ENCODE measurements at regions not wholly inside any gene's neighbourhood (a gene's known extent, or its start where the extent isn't known, plus 50 kb on each side); places are given as distances from the start of the nearest gene placed in this dataset.

DNA sequence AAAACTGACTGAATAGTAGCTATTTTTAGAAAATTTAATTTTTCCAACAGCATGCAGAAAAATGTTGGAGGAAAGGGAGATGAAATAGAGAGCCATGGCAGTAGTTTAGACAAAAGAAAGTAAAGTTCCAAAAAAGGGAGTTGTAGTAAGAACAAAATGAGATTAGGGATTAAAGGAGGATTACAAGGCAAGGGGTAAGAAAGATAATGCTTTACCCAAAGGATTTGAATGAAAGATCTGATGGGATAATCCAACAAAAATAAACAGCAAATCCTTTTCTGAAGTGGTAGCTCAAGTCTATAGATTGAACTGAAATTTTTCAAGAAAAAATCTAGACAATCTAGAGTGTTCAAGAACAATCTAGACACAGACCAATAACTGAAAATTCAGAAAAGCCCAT is 644.3 kb upstream of the FSHR start:
- H3K9me3 Mint-ChIP-seq (ENCODE audit: unreplicated experiment), result peaks cover 17% of the 10 kb centered on the region
- H3K4me1 Mint-ChIP-seq (ENCODE audit: insufficient read depth, unreplicated experiment), result no peaks in the 10 kb centered on the region
- no TSS peak for BruUV-seq (replicated peaks)
- H3K27ac Mint-ChIP-seq (ENCODE audit: low read depth, unreplicated experiment), result no peak overlapping the region
- ChIA-PET POLR2A (no interaction called here), CTCF (interaction anchor here (0.7 kb wide), 1 partner anchor 151 kb away, joined by 3 read pairs; no protein-coding TSS in a partner anchor)
- TF ChIP-seq, protein P1, sequence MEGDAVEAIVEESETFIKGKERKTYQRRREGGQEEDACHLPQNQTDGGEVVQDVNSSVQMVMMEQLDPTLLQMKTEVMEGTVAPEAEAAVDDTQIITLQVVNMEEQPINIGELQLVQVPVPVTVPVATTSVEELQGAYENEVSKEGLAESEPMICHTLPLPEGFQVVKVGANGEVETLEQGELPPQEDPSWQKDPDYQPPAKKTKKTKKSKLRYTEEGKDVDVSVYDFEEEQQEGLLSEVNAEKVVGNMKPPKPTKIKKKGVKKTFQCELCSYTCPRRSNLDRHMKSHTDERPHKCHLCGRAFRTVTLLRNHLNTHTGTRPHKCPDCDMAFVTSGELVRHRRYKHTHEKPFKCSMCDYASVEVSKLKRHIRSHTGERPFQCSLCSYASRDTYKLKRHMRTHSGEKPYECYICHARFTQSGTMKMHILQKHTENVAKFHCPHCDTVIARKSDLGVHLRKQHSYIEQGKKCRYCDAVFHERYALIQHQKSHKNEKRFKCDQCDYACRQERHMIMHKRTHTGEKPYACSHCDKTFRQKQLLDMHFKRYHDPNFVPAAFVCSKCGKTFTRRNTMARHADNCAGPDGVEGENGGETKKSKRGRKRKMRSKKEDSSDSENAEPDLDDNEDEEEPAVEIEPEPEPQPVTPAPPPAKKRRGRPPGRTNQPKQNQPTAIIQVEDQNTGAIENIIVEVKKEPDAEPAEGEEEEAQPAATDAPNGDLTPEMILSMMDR (IDR thresholded peaks at IDR 0.05; ENCODE audit: unreplicated experiment), result no peak
- H3K4me3 Mint-ChIP-seq (ENCODE audit: unreplicated experiment), result no peak overlapping the region
- peaks cover 12% of the 10 kb centered on the region for H3K27me3 Mint-ChIP-seq (ENCODE audit: insufficient read depth, unreplicated experiment)
- no peak for DNase-seq (ENCODE audit: unreplicated experiment)
- H3K36me3 Mint-ChIP-seq (ENCODE audit: insufficient read depth, unreplicated experiment), result no peaks in the 10 kb centered on the region
- intact Hi-C loops (cut with micrococcal nuclease), result no loop called here

DNA sequence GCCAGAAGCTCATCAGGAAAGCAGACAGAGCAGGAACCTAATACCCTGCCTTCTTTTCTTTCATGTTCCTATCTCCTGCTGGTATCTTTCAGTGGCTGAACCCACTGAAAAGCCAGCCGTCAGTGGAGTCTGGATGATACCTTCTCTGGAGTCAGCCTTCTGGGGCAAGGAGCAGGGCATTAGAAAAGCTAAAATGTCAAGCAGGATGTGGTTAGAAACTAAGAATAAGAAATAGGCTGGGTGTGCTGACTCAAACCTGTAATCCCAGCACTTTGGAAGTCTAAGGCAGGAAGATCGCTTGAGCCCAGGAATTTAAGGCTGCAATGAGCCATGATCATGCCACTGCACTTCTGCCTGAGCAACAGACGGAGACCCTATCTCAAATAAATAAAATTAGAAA is 642.0 kb upstream of the FSHR start:
- Mint-ChIP-seq H3K27me3 (ENCODE audit: insufficient read depth, unreplicated experiment) (peaks cover 12% of the 10 kb centered on the region), H3K4me3 (ENCODE audit: unreplicated experiment) (no peak overlapping the region), H3K27ac (ENCODE audit: low read depth, unreplicated experiment) (no peak overlapping the region), H3K4me1 (ENCODE audit: insufficient read depth, unreplicated experiment) (no peaks in the 10 kb centered on the region), H3K36me3 (ENCODE audit: insufficient read depth, unreplicated experiment) (no peaks in the 10 kb centered on the region), H3K9me3 (ENCODE audit: unreplicated experiment) (peaks cover 10% of the 10 kb centered on the region)
- POLR2A ChIA-PET, result no interaction called here
- no TSS peak for BruUV-seq (replicated peaks)
- no peak for DNase-seq (ENCODE audit: unreplicated experiment)
- CTCF ChIA-PET, result interaction anchor here (1.3 kb wide), 1 partner anchor 9 kb away, joined by 3 read pairs; no protein-coding TSS in a partner anchor
- TF ChIP-seq, protein P1 (IDR thresholded peaks at IDR 0.05; ENCODE audit: unreplicated experiment), result no peak
- intact Hi-C loops (cut with micrococcal nuclease), result no loop called here

DNA sequence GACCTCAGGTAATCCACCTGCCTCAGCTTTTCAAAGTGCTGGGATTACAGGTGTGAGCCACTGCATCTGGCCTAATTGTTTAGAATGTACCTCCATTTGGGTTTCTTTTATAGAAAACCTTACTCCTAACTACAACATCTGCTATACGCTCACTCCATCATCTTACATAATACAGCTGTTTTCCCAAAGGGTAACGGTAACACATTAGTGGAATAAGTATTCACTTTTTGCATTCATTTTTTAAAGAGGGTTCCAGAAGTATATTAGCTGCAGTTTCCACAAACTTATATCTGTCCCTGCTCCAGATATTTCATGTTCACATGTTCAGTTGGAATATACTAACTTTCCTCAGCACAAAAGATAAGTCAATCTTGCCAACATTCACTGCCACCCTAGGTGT is 640.1 kb upstream of the FSHR start:
- no peak overlapping the region for H3K27ac Mint-ChIP-seq (ENCODE audit: low read depth, unreplicated experiment)
- TF ChIP-seq, protein P1 (IDR thresholded peaks at IDR 0.05; ENCODE audit: unreplicated experiment), result no peak
- peaks cover 10% of the 10 kb centered on the region for H3K9me3 Mint-ChIP-seq (ENCODE audit: unreplicated experiment)
- H3K36me3 Mint-ChIP-seq (ENCODE audit: insufficient read depth, unreplicated experiment), result no peaks in the 10 kb centered on the region
- POLR2A ChIA-PET, result no interaction called here
- intact Hi-C loops (cut with micrococcal nuclease), result no loop called here
- peaks cover 12% of the 10 kb centered on the region for H3K27me3 Mint-ChIP-seq (ENCODE audit: insufficient read depth, unreplicated experiment)
- DNase-seq (ENCODE audit: unreplicated experiment), result no peak
- no peaks in the 10 kb centered on the region for H3K4me1 Mint-ChIP-seq (ENCODE audit: insufficient read depth, unreplicated experiment)
- no peak overlapping the region for H3K4me3 Mint-ChIP-seq (ENCODE audit: unreplicated experiment)
- CTCF ChIA-PET, result no interaction called here
- BruUV-seq (replicated peaks), result no TSS peak

DNA sequence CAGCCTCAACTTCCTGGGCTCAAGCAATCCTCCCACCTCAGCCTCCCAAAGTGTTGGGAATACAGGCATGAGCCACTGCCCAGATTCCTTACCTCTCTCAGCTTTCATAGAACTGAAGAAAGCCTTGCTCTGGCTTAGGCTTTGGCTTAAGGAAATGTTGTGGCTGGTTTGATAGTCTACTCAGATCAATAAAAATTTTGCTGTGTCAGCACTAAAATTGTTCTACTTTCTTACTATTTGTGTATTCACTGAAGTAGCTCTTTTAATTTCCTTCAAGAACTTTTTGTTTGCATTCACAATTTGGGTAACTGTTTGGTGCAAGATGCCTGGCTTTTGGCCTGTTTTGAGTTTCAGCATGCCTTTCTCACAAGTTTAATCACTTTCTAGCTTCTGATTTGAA is 634.0 kb upstream of the FSHR start:
- intact Hi-C loops (cut with micrococcal nuclease), result no loop called here
- no TSS peak for BruUV-seq (replicated peaks)
- POLR2A ChIA-PET, result no interaction called here
- TF ChIP-seq, protein P1 (IDR thresholded peaks at IDR 0.05; ENCODE audit: unreplicated experiment), result no peak
- no peak for DNase-seq (ENCODE audit: unreplicated experiment)
- CTCF ChIA-PET, result interaction anchor here (0.7 to 1.5 kb wide), 2 partner anchors 17 to 355 kb away, joined by 3 to 5 read pairs; no protein-coding TSS in a partner anchor
- no peak overlapping the region for H3K4me3 Mint-ChIP-seq (ENCODE audit: unreplicated experiment)
- H3K27me3 Mint-ChIP-seq (ENCODE audit: insufficient read depth, unreplicated experiment), result no peaks in the 10 kb centered on the region
- no peak overlapping the region for H3K27ac Mint-ChIP-seq (ENCODE audit: low read depth, unreplicated experiment)
- no peaks in the 10 kb centered on the region for H3K36me3 Mint-ChIP-seq (ENCODE audit: insufficient read depth, unreplicated experiment)
- no peaks in the 10 kb centered on the region for H3K4me1 Mint-ChIP-seq (ENCODE audit: insufficient read depth, unreplicated experiment)
- H3K9me3 Mint-ChIP-seq (ENCODE audit: unreplicated experiment), result peaks cover 8% of the 10 kb centered on the region
